ENCODE measurements at regions not wholly inside any gene's neighbourhood (a gene's known extent, or its start where the extent isn't known, plus 50 kb on each side); places are given as distances from the start of the nearest gene placed in this dataset.

DNA sequence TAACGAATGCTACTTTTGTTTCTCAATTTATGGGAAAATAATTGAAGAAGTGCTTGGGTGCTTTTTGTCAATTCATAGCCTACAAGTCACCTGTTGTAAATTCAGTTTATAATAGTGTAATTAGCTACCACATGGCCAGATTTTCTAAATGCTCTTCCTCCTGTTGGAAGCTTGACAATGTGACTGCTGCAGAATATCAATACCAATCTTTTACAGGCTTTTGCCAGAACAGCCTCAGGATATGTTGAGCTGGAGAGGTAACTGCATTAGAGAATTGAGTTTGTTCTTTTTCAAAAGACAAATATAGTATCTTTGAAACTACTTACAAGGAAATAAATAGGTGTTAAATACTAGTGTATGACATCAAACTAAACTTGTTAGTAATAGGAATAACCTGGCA lies 277.8 kb downstream of the POU4F1 start:
- POLR2A ChIA-PET = no interaction called here
- CTCF ChIA-PET (ENCODE audit: low intra/inter-chr PET ratio, low total read pairs) = no interaction called here
- DNase-seq (ENCODE audit: low spot score) = no peak

More for the DNA sequence above, 277.8 kb downstream of the POU4F1 start:
- H3K79me2 ChIP-seq (ENCODE audit: insufficient read depth, low read length) = no peaks in the 10 kb centered on the region
- H3K27ac ChIP-seq (ENCODE audit: extremely low read length, insufficient read depth, low read length) = no peak overlapping the region
- in situ Hi-C loops (cut with HindIII; ENCODE audit: extremely low pct_ligation_motif_present, low pct_unique_long_range_greater_than_20kb) = no loop called here
- H4K20me1 ChIP-seq (ENCODE audit: insufficient read depth, low read length) = no peaks in the 10 kb centered on the region
- ATAC-seq (no peak), FAIRE-seq (no peak)
- no peak overlapping the region for H3K4me2 ChIP-seq (ENCODE audit: low read depth, low read length)
- no peaks in the 10 kb centered on the region for H3K9me3 ChIP-seq (ENCODE audit: low read length)
- WGBS (ENCODE audit: low lambda C conversion rate) = 0% methylated on average over 1 of the region's 1 CpG
- no peak overlapping the region for H3K9ac ChIP-seq (ENCODE audit: insufficient read depth, low read depth, low read length)
- no peaks in the 10 kb centered on the region for H3K27me3 ChIP-seq (ENCODE audit: control insufficient read depth in 1 of 2, insufficient read depth in 2 of 2, low read length in 2 of 2)
- no peaks in the 10 kb centered on the region for H3K36me3 ChIP-seq (replicated peaks in 1 of 2; ENCODE audit: control insufficient read depth in 1 of 2, insufficient read depth in 2 of 2, low read length in 2 of 2)
- no peak overlapping the region for H3K4me3 ChIP-seq (replicated peaks in 1 of 3; ENCODE audit: insufficient read depth in 1 of 3, low read depth in 2 of 3, low read length in 3 of 3)
- no peaks in the 10 kb centered on the region for H3K4me1 ChIP-seq (ENCODE audit: insufficient read depth, low read length)
- no peak overlapping the region for H2AFZ ChIP-seq (ENCODE audit: low read length)
- no TSS peak for BruUV-seq (replicated peaks)
- intact Hi-C loops (cut with micrococcal nuclease; ENCODE audit: unreplicated experiment) = no loop called here
- TF ChIP-seq ZNF264 (CRISPR knock-in tag; IDR thresholded peaks at IDR 0.05) = no peak
- TF ChIP-seq NR3C1 (CRISPR knock-in tag; IDR thresholded peaks at IDR 0.05) = no peak
- TF ChIP-seq ZNF180 (CRISPR knock-in tag; IDR thresholded peaks at IDR 0.05; ENCODE audit: borderline replicate concordance, low read depth) = no peak
- no peak for TF ChIP-seq SPEN (CRISPR knock-in tag; IDR thresholded peaks at IDR 0.05; ENCODE audit: low read depth)
- TF ChIP-seq ZNF644 (CRISPR knock-in tag; IDR thresholded peaks at IDR 0.05; ENCODE audit: low read depth) = no peak
- TF ChIP-seq ZBTB1 (CRISPR knock-in tag; IDR thresholded peaks at IDR 0.05; ENCODE audit: borderline replicate concordance) = no peak
- no peak for TF ChIP-seq ZNF772 (CRISPR knock-in tag; IDR thresholded peaks at IDR 0.05)
- no peak for TF ChIP-seq ZNF121 (CRISPR knock-in tag; IDR thresholded peaks at IDR 0.05)
- TF ChIP-seq, protein P1, sequence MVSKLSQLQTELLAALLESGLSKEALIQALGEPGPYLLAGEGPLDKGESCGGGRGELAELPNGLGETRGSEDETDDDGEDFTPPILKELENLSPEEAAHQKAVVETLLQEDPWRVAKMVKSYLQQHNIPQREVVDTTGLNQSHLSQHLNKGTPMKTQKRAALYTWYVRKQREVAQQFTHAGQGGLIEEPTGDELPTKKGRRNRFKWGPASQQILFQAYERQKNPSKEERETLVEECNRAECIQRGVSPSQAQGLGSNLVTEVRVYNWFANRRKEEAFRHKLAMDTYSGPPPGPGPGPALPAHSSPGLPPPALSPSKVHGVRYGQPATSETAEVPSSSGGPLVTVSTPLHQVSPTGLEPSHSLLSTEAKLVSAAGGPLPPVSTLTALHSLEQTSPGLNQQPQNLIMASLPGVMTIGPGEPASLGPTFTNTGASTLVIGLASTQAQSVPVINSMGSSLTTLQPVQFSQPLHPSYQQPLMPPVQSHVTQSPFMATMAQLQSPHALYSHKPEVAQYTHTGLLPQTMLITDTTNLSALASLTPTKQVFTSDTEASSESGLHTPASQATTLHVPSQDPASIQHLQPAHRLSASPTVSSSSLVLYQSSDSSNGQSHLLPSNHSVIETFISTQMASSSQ (IDR thresholded peaks at IDR 0.05; ENCODE audit: low read depth) = no peak
- TF ChIP-seq, protein P1 (CRISPR knock-in tag; IDR thresholded peaks at IDR 0.05; ENCODE audit: borderline replicate concordance) = no peak
- no peak for TF ChIP-seq ZNF556 (CRISPR knock-in tag; IDR thresholded peaks at IDR 0.05; ENCODE audit: borderline replicate concordance)
- no peak for TF ChIP-seq CREM (IDR thresholded peaks at IDR 0.05)
- no peak for TF ChIP-seq CREM (CRISPR knock-in tag; IDR thresholded peaks at IDR 0.05)
- TF ChIP-seq ZNF7 (CRISPR knock-in tag; IDR thresholded peaks at IDR 0.05) = no peak

Data from HepG2 (cell line).